Stimulated activated CD4-positive, alpha-beta T cell treated with anti-CD3 and anti-CD28 coated beads, Interleukin-2, amount 100 ng/mL, for 48 hours (primary cell): ENCODE measurements at regions not wholly inside any gene's neighbourhood (a gene's known extent, or its start where the extent isn't known, plus 50 kb on each side); places are given as distances from the start of the nearest gene placed in this dataset.
"Not testable (repeated sequence)": the region's sequence is repeated elsewhere in the genome, so short reads cannot be mapped to it uniquely, and the experiment has no call there.

Experiments
- DNase-seq, 2 donors: peaks; one replicate each; pipeline ENCODE4 v3.0.0-alpha.2; 2020

DNA sequence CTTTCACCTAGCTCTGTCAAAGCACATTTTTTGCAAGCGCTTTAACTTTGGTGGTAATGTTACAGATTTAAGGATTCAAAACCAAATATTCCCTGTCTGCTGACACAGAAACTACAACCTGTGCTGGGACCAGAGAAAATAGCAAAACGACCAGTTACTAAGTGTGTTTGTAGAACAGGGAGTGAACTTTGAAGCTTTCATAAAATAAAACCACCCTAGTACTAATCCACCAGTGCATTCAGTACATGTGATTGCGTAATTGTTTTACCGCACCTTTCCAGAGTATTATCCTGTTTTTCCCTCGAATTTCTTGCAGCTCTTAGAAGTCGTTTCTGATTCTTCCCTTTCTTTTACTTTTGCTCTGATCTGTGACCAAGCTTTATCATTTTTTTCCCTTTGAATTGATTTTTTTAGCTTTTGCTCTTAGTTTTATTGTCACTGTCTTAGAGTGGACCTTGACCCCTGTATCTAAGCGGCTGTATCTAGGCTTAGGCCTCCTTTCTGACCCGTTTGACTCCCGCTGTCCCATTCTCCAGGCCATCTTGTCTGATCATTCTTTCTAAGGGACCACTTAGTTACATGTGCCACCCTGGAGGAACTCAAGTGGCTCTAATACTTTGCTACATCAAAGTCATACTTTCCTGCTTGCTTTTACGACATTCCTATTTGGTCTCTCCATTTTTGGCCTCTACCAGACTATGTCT, 429.4 kb downstream of the PCNX1 start:
- no peak for DNase-seq

DNA sequence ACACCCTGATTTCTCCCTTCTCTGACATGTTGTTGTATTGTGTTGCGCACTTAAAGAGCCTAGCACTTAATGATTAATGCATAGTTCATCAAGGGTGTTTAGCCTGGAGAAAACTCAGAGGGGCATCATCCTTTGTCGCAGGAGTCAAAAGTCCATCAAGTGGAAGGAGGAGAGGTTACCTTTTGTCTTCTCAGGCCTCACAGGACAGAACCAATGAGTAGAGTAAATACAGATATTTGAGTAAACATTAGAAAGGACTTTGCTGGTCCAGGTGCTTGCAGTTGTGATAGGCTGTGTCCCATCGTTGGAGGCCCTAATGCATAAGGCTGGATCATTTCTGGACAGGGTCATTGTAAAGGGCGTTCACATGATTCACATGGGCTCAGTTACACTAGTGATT, 430.9 kb downstream of the PCNX1 start:
- no peak for DNase-seq

DNA sequence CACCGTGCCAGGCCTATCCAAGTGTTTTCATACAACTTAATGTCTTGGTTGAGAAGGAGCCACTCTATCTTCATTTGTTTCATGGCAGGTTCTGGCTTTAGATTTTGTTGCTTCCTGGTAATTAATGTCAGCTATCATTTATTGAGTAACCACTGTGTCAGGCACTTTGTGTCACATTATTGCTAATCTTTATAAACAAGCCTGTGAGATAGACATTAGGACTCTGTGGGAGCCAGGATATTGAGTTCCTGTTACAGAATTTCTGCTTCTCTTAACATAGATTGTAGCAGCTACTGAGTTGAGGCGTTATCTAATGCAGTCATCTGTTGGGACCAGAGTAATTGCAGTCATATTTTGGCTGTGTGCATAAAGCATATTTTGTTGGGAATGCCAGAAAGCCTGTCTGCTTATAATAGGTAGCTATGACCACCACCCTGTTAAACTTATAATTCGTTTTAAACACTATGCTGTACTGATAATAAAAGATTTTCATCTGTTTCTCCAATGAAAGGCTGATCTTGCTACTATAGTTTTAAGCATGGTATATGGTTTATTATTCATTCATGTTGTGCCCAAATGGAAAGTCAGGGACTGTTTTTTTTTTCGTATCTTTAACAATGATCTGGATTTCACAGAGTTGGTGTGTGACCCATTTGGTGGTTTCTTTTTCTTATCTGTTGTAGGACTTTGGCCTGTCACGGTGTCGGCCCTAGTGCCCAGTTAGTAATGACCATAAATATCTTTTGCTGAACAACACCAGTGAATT, 432.6 kb downstream of the PCNX1 start:
- no peak for DNase-seq

DNA sequence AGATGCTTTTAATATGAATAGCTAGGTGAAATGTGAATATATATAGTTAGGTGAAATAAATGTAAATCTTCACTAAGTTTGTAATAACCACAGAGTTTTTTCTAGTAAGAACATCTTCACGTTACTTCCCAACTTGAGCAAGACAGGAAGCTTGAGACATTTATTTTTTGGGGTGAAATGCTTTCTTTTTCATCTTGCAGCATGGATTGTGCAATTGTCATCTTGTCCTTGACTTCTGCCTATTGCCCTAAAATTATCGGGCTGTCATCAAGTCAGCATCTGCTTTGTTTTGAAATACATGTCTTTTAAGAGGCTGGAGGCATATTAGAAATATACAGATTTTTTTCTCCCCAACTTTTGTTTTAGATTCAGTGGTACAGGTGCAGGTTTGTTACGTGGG, 433.9 kb downstream of the PCNX1 start:
- DNase-seq, result no peak

DNA sequence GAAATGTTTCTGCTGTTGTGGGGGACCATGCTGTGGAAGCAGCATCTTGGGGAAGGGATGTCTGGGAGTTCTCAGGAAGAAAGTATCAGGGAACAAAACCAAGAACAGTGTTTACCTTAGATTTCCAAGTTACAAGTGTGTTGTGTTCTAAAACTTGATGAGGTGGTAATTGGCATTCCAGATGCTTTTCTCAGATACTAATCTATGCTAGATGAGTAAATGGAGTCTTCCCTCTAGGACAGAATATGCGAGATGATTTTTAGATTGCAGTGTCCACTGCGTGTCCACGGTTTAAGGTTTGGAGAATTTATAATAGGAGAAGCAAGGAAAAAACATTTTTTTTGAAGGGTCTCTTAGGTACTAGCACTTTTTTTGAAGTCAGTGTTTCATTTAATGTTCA, 436.5 kb downstream of the PCNX1 start:
- DNase-seq, result no peak

DNA sequence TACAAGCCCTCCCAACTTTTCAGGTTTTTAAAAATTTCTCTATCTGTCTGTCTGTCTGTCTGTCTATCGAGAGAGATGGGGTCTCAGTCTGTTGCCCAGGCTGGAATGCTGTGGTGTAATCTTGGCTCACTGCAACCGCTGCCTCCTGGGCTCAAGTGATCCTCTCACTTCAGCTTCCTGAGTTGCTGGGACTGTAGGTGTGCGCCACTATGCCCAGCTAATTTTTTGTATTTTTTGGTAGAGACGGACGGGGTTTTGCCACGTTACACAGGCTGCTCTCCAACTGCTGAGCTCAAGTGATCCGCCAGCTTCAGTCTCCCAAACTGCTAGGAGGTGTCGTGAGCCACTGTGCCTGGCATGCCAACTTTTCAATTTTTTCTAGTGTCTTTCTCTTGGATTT, 437.2 kb downstream of the PCNX1 start:
- no peak for DNase-seq

DNA sequence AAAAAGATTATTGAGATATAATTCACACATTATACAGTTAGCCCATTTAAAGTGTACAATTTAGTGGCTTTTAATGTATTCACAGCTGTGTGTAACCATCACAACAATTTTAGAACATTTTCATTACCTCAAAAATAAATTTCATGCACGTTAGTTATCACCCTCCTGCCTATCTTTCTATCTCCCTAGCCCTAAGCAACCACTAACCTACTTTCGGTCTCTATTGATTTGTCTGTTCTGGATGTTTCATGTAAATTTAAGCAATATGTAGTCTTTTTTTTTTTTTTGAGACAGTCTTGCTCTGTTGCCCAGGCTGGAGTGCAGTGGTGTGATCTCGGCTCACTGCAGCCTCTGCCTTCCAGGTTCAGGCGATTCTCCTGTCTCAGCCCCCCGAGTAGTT, 439.4 kb downstream of the PCNX1 start:
- DNase-seq, result no peak

DNA sequence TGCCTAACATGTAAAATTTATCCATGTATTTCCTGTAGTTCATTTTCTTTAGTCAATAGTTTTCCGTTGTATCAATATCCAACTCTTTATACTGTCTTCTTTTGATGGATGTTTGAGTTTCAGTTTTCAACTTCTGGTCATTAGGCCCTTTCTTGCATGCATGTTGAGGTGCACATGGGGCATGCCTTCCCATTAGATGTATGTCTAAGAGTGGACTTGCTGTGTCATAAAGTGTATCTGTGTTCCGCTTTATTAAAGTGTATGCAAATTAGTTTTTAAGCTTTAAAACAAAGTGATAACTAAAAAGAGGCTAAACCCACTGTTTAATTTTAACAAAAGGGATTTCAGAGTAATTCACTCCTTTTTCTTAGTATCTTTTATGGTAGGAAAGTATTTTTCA, 441.1 kb downstream of the PCNX1 start:
- DNase-seq, result no peak

DNA sequence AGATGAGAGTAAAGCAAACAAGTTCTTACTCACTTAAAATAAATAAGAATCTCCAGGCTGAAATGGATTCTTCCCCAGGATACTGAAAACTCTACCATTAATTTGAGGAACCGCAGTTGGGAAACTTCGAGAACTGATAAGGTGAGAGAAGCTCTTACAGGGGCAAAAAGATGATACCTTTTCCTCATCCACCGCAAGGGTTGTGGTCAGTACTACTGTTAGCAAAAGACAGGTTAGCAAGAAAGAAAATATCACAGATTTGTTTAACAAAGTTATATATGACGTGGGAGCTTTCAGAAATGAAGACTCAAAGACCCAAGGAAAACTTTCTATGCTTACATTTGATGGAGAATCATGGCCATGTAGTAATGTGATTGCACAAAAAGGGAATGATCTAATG, 441.6 kb downstream of the PCNX1 start:
- no peak for DNase-seq

DNA sequence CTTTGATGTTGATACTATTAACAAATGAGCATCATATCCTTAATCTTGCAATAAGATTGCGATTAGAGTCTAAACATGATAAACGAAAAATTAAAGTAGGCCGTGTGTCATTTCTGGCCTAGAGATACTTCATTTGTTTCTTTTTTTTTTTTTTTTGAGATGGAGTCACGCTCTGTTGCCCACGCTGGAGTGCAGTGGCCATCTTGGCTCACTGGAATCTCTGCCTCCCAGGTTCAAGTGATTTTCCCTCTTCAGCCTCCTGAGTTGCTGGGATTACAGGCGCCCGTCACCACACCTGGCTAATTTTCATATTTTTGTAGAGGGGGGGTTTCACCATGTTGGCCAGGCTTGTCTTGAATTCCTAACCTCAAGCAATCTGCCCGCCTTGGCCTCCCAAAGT, 446.9 kb downstream of the PCNX1 start:
- no peak for DNase-seq

DNA sequence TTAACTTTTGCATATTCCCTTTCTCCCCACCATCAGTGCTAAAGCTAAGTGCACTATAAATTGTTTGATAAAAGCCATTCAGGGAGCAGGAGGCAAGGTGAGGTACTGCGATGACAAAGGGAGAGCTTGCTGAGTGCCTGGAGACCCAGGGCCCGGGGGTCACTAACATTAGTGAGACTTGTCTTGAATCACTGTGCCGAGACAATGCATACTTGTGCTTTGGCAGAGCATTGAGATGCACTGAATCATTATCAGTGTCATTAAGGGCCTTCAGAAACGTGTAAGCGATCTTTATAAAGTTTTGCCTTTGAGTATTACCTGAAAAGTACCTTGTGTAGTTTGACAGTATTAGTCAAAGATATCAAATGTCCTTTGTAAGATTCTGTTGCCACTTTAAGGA, 447.5 kb downstream of the PCNX1 start:
- no peak for DNase-seq

DNA sequence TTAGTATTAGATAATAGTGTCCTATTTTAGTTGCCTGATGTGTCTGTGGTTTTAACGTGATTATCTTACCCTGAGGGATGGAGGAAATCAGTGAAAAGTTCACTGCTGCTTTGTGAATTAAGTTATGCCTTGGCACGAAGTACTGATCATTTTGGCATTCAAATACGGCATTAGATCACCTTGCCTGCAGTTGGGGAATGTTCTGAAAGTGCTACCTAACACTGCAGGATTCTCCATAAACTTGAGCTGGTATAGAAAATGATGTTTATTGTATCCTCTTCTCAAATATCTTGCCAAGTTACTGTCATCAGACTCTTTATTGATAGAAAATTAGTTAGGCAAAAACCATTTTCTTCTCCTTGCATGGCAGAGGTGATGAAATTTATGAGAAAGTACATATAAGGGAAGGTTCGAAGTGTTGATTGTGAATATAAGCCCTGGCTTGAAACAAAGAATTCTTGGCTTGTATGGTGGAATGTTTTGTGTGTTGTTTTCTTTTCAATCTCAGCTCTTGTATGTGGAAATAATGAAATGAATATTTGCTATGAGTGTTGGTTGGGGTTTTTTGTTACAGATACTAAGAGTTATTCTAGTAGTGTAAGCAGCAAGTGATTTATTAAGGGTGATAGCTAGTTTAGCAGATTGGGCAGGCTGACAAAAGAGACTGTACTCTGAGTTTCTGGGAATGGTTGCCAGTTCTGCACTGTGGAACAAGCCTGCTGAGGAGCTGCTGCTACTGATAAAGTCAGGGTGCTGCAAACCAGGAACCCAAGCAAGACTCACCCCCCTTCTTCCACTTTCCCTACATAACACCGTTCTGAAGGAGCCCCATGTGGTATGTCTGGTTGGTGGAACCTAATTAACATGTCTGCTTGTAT, 448.3 kb downstream of the PCNX1 start:
- no peak for DNase-seq

DNA sequence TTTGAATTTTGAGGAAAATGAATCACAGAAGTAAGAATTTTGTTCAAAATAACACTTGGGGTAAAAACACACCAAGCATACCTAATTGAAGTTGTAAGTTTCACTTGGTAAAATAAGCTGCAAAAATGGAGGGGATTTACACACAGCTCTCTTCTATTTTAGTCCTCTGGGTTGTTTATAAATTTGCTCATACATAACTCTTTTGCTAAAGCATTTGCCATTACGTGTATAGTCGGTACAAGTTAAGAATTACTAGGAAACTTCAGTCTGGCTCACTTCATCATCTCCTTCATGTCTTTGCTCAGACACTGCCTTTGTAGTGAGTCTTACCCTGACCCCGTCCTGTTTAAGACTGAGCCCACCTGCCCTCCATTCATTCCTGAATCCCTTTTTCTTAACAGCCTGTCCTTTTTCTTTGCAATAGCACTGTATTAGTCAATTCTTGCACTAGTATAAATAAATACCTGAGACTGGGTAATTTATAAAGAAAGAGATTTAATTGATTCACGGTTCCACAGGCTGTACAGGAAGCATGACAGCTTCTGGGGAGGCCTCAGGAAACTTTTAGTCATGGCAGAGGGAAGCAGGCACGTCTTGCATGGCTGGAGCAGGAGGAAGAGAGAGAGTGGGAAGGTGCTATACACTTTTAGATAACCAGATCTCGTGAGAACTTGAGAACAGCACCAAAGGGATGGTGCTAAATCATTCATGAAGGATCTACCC, 451.1 kb downstream of the PCNX1 start:
- peak in 1 of 2 donors; percentile 10 for DNase-seq

DNA sequence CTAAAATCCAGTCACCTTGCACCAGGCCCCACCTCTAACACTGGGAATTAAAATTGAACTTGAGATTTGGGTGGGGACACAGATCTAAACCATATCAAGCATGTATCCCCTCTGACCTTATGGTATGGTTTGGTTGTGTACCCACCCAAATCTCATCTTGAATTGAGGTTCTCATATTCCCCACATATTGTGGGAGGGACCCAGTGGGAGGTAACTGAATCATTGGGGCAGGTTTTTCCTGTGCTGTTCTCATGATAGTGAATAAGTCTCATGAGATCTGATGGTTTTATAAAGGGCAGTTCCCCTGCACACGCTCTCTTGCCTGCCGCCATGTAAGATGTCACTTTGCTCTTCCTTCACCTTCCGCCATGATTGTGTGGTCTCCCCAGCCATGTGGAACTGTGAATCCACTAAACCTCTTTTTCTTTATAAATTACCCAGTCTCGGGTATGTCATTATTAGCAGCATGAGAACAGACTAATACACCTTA, 451.7 kb downstream of the PCNX1 start:
- DNase-seq, result not testable (repeated sequence)

DNA sequence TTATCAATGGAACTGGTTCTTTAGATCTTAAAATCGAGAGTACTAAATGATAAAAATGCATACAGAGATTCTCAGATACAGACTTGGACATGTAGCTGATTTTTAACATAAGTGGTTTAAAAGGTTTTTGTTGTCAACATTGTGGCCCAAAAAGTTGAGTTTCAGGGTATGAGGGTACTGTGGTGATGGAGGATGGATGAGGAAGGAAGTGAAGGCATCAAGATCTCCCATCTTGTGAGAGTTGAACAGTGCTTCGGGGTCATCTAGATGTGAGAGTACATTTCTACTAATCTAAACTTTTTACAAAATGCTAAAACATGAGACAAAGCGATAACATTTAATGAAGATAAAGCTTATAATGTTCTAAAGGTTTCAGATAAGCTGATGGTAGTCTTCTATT, 452.6 kb downstream of the PCNX1 start:
- no peak for DNase-seq

DNA sequence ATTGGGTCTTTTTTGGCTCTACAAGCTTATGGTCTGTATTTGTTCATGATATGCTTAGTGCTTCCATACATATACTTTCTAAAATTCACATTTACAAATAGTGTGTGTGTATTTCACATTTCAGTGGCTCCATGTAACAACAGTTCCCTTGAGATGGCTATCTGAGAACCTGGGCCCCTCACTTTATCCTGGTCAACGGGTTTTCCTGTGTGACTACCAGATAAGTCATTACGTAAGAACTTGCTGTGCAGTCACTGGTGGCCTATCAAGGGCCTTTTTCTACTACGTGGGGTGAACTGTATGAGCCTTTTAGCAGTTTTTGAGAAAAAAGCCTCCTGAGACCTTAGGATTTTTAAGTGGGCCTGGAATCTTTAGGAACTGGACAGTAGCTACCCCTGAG, 454.1 kb downstream of the PCNX1 start:
- DNase-seq, result no peak

DNA sequence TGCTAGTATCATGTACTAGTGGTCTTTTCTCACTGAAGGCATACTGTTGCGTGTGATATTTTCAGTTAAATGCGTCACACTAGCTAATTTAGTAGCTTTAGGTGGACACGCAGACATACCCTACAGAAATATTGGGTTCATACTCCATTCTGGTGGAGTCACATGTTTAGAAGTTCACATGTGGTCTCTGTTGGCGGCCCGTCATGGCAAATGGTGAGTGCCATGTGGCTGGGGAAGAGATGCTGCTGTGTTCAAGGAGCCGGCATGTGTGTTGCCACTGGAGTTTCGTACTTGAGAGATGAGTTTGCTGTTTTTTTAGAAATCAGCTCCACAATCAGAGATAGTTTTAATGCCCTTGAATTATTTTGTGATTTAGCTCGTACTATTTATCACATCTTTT, 454.6 kb downstream of the PCNX1 start:
- no peak for DNase-seq

DNA sequence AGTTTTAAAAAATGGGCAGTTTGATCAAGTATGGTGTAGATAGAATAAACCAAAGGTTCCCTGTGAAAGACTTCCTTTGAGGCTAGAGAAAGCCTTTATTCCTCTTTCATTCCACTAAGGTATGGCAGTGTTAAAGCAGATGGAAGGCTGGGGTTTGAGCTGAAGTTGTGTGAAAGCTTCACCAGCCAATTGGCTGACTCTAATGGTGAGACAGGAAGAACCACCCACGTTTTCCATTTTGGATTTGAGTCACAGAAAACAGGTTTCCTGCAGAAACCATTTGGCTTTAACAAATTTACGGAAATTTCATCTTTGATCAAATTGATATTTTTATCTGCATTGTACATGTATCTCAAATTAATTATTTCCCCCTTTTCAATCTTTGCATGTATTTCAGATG, 455.0 kb downstream of the PCNX1 start:
- DNase-seq, result no peak

DNA sequence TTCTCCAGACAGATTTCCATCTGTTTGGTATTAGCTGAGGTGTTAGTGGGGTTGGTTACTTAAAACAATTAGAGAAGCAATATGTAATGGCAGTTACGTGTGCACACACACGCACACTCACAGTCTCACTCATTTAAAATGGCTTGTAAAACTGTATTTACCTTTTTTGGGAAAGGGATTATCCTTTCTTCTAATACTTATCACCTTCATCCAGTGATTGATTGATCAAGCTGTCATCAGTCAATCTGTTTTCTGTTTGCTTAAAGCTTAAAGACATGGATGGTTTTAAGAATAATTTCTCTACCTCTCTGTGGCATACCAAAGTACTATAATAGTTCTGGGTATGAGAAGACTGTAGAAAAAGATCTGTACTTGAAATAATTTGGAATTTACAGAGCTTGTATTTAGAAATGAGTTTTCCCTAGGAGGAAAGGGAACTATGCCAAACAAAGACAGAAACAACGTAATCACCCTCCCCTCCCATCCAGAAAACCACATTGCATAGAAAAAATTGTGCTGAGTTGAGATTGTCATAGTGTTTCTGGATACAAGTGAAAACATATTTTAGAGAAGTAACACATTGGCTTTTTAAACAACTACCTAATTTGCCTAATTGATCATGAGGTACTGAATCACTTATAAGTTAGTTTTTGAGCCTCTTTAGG, 455.8 kb downstream of the PCNX1 start:
- DNase-seq, result no peak

DNA sequence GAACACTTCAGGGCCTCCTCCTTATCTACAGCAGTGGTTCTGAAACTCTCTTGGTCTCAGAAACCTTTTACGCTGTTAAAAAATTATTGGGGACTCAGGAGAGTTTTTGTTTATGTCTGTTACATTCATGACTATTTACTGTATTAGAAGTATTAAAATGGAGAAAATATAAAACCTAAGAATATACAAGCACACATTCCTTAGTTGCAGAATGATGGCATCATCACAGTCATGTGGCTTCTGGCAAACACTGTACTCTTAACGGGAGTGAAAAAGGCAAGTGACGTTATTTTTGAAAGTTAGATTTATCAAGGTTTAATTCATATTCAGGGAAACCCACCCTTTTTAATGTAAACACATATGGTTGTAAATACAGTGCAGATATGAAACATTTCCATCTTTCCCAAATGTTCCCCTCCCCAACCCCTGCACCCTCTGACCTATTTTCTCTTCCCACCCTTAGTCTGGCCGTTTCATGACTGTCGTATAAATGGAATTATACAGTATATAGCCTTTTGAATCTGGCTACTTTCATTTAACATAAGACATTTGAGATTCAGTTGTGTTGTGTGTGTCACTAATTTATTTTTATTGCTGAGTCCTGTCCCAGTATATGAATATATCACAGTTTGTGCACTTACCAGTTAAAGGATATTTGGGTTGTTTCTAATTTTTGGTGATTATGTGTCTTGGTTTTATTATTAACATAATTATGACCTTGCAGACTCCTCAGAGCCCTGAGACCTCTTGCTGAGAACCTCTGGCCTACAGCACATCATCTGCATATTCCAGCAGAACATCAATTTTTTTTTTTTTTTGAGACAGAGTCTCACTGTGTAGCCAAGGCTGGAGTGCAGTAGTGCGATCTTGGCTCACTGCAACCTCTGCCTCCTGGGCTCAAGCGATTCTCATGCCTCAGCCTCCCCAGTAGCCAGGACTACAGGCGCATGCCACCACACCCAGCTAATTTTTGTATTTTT, 457.0 kb downstream of the PCNX1 start:
- DNase-seq, result no peak

DNA sequence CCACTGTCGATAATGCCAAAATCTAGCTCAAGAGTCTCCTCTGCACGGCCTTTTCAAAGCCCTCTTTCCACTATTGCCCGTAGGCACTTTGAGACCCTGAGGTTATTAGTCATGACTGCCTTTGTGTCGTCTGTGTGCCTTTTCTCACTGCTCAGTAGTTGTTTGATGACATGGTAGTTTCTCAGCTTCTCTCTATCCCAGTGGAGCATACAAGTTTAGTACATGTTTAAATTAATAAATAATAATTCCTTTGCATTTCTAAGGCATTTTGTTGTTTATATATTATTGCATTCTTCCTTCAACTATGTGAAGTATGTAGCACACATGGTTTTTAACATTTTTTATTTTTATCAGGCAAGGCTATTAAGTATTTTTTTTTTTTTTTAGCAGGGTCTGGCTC, 458.1 kb downstream of the PCNX1 start:
- no peak for DNase-seq
